ENCODE measurements at regions not wholly inside any gene's neighbourhood (a gene's known extent, or its start where the extent isn't known, plus 50 kb on each side); places are given as distances from the start of the nearest gene placed in this dataset.

GRCh38 chr9:90322296-90322695 is 320.3 kb downstream of the DIRAS2 start:
- TF ChIP-seq EZH2 (IDR thresholded peaks at IDR 0.05; ENCODE audit: borderline replicate concordance, low read depth, low read length, poor library complexity, severe bottlenecking) (no peak), CTCF (conservative IDR thresholded peaks at IDR 0.05; ENCODE audit: low read depth, low read length) (no peak)
